ENCODE measurements at regions not wholly inside any gene's neighbourhood (a gene's known extent, or its start where the extent isn't known, plus 50 kb on each side); places are given as distances from the start of the nearest gene placed in this dataset.

GRCh38 chr4:81723927-81724587, 252.3 kb upstream of the RASGEF1B start:
- H3K4me3 ChIP-seq (ENCODE audit: low read length), result no peak overlapping the region
- H3K79me2 ChIP-seq (replicated peaks; ENCODE audit: insufficient read depth, low read length), result no peaks in the 10 kb centered on the region
- H3K4me2 ChIP-seq (ENCODE audit: low read length), result no peak overlapping the region
- no peaks in the 10 kb centered on the region for H3K36me3 ChIP-seq (ENCODE audit: insufficient read depth, low read length)
- TF ChIP-seq SMC3 (conservative IDR thresholded peaks at IDR 0.05; ENCODE audit: poor library complexity) (no peak), MXI1 (conservative IDR thresholded peaks at IDR 0.05; ENCODE audit: poor library complexity, severe bottlenecking) (no peak), EZH2 (IDR thresholded peaks at IDR 0.05; ENCODE audit: borderline replicate concordance, insufficient read depth, low read length, poor library complexity, severe bottlenecking) (no peak), TAF1 (IDR thresholded peaks at IDR 0.05; ENCODE audit: low read depth) (no peak), CTCF (IDR thresholded peaks at IDR 0.05; ENCODE audit: poor library complexity, severe bottlenecking) (no peak), POLR2AphosphoS5 (IDR thresholded peaks at IDR 0.05) (no peak), RAD21 (conservative IDR thresholded peaks at IDR 0.05) (no peak), EP300 (conservative IDR thresholded peaks at IDR 0.05; ENCODE audit: poor library complexity, severe bottlenecking) (no peak), REST (IDR thresholded peaks at IDR 0.05; ENCODE audit: borderline replicate concordance) (no peak)
- no peaks in the 10 kb centered on the region for H4K20me1 ChIP-seq (ENCODE audit: insufficient read depth)
- H3K9me3 ChIP-seq (ENCODE audit: low read length), result peaks cover 7% of the 10 kb centered on the region
- no peak overlapping the region for H2AFZ ChIP-seq (ENCODE audit: low read depth, low read length)
- H3F3A ChIP-seq (ENCODE audit: insufficient read depth, low read length, poor library complexity, severe bottlenecking), result no peaks in the 10 kb centered on the region
- no peak overlapping the region for H3K27ac ChIP-seq (ENCODE audit: low read length)
- H3K9me2 ChIP-seq (ENCODE audit: insufficient read depth, low read length), result no peaks in the 10 kb centered on the region
- H3K27me3 ChIP-seq (ENCODE audit: insufficient read depth, low read depth, low read length), result no peaks in the 10 kb centered on the region
- H3K9ac ChIP-seq (ENCODE audit: low read length), result no peak overlapping the region

GRCh38 chr4:81723019-81723884, 251.5 kb upstream of the RASGEF1B start:
- Histone ChIP-seq H3K9ac (ENCODE audit: low read length) (no peak overlapping the region), H3K27ac (ENCODE audit: low read length) (no peak overlapping the region), H3K9me2 (ENCODE audit: insufficient read depth, low read length) (no peaks in the 10 kb centered on the region), H3K27me3 (ENCODE audit: insufficient read depth, low read depth, low read length) (no peaks in the 10 kb centered on the region), H3K9me3 (ENCODE audit: low read length) (peaks cover 6% of the 10 kb centered on the region), H3K4me3 (ENCODE audit: low read length) (no peak overlapping the region), H4K20me1 (ENCODE audit: insufficient read depth) (no peaks in the 10 kb centered on the region), H3K4me2 (ENCODE audit: low read length) (no peak overlapping the region), H2AFZ (ENCODE audit: low read depth, low read length) (no peak overlapping the region), H3K79me2 (replicated peaks; ENCODE audit: insufficient read depth, low read length) (no peaks in the 10 kb centered on the region), H3K36me3 (ENCODE audit: insufficient read depth, low read length) (no peaks in the 10 kb centered on the region), H3F3A (ENCODE audit: insufficient read depth, low read length, poor library complexity, severe bottlenecking) (no peaks in the 10 kb centered on the region)
- TF ChIP-seq EZH2 (IDR thresholded peaks at IDR 0.05; ENCODE audit: borderline replicate concordance, insufficient read depth, low read length, poor library complexity, severe bottlenecking), result no peak
- no peak for TF ChIP-seq EP300 (conservative IDR thresholded peaks at IDR 0.05; ENCODE audit: poor library complexity, severe bottlenecking)
- no peak for TF ChIP-seq CTCF (IDR thresholded peaks at IDR 0.05; ENCODE audit: poor library complexity, severe bottlenecking)
- no peak for TF ChIP-seq REST (IDR thresholded peaks at IDR 0.05; ENCODE audit: borderline replicate concordance)
- TF ChIP-seq TAF1 (IDR thresholded peaks at IDR 0.05; ENCODE audit: low read depth), result no peak
- TF ChIP-seq POLR2AphosphoS5 (IDR thresholded peaks at IDR 0.05), result no peak
- no peak for TF ChIP-seq MXI1 (conservative IDR thresholded peaks at IDR 0.05; ENCODE audit: poor library complexity, severe bottlenecking)
- TF ChIP-seq SMC3 (conservative IDR thresholded peaks at IDR 0.05; ENCODE audit: poor library complexity), result no peak
- no peak for TF ChIP-seq RAD21 (conservative IDR thresholded peaks at IDR 0.05)
